RPMI7951 (cell line): ENCODE measurements at regions not wholly inside any gene's neighbourhood (a gene's known extent, or its start where the extent isn't known, plus 50 kb on each side); places are given as distances from the start of the nearest gene placed in this dataset.
"Not testable (repeated sequence)": the region's sequence is repeated elsewhere in the genome, so short reads cannot be mapped to it uniquely, and the experiment has no call there.

ENCODE experiments used
- DNase-seq: peaks from one replicate; pipeline ENCODE4 v3.0.0-alpha.2; 2012; ENCODE audit warnings: low read depth

DNA sequence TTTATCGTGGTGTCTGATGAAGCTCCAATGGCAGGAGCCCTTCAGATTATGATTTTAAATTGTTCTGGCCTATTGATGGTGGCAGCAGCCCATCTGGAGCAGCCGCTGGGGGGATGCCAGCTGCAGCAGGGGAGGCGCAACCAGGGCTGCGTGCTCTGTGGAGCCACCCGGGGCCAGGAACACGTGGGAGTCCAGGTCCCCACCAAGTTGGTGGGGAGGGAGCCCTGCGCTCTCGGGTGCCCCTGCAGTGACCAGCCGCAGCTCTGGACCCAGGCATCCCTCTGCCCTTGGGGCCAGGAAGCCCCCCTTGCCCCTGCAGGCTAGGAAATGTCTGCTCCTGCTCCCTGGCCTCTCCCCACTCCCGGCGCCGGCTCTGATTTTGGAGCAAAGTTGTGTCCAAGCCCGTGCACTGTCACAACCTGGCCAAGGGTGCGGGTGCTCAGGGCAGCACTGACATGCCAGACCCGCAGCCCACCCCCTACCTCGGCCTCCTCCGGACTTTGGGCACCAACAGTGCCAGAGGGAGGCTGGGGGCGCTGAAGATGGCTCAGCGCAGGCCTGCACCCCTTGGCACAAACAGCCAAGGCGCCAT lies 147.2 kb upstream of the ADO start:
- DNase-seq: no peak

DNA sequence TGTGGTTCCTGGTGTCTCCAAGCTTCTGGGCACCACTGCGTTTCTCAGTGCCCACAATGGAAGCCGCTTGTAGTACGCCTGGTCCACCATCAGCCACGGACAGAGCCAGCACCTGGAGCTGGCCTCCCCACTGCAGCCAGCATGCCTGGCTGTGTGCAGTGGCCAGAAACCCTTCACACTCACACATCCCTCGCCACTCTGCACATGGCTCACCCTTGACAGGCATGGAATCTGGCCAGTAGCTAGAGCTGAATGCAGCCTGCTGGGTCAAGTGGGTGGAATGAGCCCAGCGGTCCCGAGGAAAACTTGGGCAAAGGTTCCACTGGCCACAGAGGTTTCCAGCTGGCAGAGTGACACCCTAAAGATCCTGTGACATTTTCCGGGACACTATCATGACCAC lies 146.0 kb upstream of the ADO start:
- no peak for DNase-seq

DNA sequence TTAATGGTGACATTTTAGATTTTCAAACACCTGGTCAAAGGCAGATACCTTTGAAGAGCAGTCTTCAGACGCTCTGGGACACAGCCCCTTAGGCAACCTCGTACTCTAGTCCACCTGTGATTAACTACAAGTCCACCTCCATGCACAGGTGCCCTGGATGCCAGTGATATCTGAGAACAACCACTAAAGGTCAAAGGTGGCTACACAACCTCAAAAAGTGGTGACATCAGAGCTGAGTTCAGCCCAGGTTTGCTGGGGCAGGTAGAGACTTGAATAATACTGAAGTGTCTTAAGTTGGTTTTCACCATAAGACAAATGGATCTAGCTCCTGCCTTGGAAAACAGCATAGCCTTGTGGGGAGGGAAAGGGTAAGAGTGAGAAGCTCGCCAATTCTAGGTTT lies 143.4 kb upstream of the ADO start:
- DNase-seq: no peak

DNA sequence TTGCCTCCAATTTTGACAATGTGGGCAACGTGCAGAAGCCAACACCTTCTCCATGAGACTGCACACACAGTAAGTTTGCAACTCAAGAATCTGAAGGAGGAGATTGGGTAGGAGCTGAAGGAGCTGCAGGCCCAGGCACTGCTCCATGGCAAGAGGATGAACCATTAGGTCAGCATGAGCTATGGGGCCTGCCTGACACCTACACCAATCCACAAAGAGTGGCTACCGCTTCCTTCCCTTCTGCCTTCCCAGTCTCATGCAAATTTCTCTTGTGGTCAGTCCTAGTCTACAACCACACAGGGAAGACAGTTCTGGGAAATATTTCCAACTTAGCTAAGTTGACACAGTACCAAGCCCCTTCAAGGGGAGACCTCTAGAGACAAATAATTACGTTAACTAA lies 142.0 kb upstream of the ADO start:
- no peak for DNase-seq

DNA sequence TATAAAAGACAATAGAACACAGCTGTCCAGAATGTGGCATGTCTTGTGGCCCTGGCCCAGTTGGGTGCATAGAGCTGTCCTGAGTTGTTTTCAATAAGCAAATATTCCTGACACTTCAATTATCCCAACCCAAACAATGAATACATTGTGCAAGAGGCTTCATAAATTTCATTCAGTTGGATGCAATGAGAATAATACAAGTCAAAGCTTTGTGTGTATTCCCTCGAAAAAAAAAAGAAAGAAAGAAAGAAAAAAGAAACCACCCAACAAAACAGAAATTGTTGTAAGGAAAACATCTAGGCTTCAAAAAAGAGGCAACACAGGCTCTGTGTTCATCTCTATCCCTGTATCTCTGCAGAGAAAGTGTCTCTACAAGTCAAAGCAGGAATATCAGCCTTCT lies 138.7 kb upstream of the ADO start:
- peak; percentile 8 for DNase-seq

DNA sequence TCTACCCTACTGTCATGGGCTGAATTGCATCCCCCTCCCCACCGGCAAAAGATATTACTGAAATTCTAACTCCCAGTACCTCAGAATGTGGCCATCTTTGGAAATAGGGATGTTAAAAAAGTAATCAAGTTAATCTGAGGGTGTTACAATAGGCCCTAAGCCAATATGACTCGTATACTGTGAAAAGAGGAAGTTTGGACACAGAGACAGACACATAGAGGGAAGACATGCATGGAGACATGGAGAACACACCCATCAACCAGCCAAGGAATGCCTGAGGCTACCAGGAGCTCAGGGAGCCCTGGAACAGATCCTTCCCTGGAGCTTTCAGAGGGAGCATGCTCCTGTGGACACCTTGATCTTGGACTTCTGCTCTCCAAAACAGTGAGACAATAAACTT lies 138.2 kb upstream of the ADO start:
- DNase-seq: peak; percentile 16

DNA sequence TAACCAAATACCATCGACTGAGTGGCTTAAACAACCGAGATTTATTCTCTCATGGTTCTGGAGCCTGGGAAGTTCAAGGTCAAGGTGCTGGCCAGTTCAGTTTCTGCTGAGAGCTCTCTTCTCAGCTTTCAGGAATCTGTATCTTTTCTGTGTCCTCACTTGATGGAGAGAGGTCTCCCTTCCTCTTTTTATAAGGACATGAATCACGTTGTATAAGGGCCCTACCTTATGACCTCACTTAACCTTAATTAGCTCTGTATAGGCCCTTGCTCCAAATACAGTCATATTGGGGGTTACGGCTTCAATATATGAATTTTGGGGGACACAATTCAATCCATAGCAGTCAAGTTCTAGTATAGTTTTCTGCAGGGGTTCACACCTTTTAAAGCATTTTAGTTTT lies 135.2 kb upstream of the ADO start:
- no peak for DNase-seq

DNA sequence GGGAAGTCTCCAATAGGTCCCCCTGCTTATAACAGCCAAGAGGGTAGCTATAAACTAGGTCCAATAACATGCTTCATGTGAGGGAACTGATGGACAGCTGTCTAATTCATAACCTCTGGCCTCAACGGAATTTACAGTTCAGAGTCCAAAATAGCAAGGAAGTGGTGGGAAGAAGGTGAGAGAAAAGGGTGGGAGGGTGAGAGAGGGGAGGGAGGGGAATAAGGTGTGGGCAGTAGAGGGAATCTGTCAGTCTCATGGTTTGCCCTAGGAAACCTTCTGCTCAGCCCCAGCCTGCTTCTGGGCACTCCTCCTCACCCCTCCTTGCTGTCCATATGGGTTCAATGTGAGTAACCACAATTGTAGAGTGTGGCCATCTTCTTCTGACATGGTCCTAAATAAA lies 133.4 kb upstream of the ADO start:
- no peak for DNase-seq

DNA sequence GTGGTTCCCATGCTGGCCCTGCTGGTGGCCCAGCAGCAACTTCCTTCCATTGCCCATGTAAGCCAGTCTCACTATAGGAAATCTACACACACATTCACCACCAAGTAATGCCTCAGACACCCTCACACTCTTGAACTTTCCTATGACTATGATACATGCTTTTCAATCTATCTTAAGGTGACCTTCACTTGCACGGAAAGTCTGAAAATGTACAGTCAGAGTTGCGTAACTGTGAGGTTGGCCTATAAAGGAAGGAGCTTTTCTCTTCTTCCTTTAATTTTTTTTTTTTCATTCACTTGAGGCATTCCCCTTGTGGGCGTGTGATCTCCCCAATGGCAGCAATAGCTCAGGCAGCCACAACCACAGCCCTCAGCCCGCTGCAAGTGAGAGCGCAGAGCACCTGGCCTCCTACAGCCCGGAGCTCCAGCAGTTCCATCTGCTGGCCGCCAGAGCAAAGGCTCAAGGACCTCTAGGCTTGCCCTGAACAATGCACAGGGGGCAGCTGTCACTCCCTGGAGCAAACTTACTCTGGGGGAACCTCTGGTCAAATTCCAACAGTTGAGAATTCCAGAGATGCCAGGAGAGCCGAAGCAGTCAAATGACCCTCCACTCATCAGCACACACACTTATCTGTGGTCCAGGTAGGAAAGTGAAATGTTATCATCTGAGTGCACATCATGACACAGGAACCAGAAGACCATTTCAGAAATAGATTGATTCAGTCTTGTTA lies 123.1 kb upstream of the ADO start:
- DNase-seq: peak; percentile 73

DNA sequence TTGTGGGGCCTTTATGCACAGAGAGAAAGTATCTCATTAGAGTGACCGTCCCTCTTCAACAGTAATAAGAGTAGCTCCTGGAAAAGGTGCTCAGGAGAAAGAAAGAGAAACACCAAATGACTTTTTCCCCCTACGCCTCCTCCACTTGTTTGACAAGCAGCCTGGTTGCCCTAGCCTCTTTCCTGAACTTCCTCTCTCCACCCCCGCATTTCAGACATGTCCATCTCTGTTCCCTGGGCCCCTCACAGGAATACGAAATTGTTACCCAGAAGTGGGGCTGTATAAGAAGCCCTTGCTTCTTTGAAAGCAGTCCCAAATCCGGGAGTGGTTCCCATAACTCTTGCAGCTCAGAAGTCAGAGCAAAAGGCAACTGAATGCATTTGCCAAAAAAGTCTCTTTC lies 119.6 kb upstream of the ADO start:
- no peak for DNase-seq

DNA sequence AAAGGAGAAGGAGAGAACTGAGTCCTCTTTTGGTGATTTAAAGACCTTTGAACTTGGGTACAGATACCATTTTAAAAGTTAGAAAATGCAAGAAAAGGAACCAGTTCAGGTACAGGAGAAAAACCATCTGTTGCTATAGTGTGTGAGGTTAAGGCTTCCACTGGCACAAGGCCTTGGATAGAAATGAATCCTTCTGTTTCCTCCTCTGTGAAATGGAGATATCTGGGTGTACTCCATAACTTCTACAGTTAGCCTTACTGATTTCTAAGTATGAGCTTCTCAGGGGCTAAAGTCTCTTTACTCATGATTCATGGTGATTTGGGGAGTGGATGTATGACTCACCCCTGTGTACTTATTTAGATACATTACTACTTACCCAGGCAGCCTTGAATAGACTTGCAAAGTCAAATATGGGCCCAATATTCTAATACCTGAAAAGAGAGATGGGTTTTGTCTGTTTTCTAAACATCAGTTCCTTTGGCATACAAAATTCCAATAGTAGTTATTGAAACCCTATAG lies 117.2 kb upstream of the ADO start:
- DNase-seq: peak; percentile 73

DNA sequence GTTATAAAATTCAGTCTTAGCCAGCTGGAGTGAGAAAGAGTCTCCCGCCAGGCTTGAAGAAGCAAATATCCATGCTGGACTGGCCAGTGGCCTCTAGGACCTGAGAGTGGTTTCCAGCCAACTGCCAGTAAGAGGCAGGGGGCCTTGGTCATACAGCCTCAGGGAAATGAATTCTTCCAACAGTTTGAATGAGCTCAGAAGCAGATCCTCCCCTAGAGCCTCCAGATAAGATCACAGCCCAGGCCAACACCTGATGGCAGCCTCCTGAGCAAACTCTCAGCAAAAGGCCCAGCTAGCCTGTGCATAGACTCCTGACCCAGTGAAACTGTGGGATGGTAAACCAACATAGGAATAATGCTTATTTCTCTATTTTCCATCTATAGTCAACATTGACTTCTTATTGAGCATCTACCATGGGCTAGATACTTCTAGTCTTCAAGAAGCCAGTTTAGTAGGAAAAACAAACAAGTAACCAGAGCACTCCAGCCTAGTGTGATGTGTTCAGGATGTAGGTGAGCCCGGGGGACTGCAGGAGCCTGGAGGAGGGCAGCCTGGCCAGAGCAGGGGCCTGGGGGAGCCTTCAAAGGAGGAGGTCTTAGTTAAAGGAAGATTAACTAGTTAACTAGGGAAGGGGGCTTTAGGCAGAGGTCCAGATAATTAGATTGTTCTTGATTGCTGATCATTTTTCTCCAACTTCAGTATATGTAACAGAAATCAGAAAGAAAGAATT lies 115.4 kb upstream of the ADO start:
- peak; percentile 9 for DNase-seq

DNA sequence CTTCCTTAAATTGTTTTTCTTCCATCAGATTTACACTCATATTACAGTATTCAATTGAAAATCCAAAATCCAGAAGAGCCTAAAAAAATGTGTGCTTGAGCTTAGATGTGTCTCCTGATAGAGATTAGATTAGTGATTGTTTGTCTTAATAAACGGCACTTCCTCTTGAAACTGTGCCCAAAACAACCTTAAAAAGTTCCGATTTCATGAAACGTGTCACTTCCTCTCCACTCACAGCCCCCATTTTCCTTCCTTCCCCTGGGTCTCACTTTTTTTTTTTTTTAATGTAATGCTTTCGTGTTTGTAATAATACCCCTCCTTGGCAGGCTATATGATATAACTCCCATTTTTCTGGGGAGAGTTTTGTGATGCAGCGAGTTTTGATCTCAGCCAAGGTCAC lies 114.8 kb upstream of the ADO start:
- no peak for DNase-seq

DNA sequence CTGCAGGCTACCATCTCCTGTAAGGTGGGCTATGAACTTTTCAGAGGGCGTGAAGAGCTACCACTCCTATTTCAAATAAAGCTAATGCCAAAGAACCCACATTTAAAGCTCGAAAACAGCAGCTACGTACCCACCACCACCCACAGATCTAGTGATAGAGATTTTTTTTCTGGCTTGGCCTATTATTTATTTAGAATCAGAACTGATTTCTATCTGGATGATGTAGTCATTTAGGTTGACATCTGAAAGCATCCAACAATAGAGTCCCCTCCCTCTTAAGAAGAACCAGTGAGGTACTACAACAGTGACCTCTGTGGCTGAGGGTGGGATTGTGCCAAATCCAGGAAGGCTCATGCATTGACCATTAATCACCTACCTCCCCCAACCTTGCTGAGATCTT lies 113.8 kb upstream of the ADO start:
- no peak for DNase-seq

DNA sequence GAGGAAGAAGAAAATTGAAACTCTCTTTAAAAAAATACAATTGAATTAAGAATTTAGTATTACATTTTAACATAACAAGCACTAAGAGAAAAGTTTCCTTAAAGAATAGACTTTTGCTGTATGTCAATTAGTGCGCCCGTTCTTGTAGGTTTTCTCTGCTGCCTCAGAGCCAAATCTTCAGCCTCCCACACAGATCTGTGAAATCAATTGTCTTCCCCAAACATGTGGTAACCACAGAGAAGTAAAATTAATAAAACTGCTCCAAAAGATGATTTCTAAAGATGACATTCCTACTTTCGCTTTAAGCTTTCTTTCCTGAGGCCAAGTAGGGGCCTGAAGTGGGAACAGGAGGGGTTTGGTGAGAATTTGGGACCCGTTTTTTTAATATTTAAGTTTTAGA lies 113.2 kb upstream of the ADO start:
- DNase-seq: no peak

DNA sequence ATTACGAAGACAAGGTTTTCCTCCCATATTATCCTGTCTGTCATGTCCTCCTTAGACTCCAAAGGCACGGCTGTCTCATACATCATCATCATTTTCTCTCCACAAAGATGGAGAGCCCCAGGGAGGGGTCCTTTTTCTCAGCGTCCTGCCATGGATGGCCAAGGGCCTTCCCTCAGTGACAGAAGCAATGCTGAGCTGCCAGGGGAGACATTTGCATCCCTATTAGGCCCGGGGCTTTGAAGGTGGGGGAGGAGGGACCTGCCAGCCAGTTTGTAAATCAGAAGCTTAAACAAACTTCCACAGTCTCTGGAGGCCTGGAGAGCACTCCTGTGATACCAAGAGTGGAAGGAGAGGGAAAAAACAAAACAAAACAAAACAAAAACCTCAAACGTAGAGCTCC lies 112.4 kb upstream of the ADO start:
- DNase-seq: no peak

DNA sequence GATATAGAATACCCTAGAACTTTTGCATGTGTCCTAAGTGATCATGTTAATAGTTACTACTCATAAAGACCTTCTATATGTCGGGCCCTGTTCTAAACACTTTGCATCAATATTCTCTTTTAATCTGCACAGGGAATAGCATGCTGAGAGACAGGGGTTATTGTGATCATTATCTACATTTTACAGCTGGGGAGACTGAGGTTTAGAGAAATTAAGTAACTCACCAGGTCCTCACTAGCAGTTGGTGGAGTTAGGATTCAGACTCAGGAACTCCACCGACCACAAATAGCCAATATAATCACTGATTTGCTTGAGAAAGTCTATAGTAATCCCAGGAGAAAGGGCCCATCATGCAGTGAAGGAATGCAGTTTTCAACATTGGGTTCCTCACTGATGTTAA lies 111.2 kb upstream of the ADO start:
- no peak for DNase-seq

DNA sequence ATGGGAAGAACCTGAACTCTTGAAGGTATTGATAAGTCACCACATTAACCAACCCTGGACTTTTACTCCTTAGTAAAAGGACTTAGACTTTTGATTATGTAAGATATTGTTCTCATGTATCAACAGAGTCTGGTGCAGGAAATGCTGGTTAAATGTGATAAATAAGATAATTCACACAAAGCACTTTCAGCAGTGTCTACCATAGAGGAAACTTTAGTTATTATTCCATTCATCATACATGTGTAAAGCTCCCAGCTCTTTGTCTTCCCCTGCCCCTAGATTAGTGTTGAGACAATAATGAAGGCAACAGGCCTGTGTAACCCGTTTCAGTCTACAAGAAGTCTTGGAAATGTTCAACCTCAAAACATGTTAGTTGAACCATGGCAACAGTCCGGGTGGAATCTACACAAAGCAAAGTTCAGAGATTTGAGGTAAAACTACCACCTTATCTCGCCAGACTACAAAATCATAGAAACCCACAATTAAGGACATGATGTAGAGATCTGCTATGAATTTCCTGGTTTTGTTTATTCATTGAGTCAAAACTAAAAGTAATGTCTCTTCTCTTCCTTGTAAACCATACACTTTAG lies 109.9 kb upstream of the ADO start:
- DNase-seq: no peak

DNA sequence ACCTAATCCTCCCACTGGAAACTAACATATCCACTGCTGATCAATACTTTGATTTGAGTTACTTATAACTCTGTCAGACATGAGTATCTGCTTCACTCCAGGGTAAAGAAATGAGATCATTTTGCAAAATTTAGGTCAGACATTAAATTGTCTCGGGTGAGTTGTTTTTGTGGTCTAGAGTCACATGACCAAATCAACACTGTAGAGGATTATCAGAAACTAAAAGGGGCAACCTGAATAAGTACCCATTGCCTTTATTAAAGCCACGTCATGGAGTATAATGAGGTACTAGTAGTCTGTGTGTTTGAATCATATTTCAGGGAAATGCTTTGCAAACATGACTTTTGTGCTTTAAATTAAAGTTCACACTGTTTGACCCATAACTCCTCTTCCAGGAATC lies 107.7 kb upstream of the ADO start:
- DNase-seq: no peak

DNA sequence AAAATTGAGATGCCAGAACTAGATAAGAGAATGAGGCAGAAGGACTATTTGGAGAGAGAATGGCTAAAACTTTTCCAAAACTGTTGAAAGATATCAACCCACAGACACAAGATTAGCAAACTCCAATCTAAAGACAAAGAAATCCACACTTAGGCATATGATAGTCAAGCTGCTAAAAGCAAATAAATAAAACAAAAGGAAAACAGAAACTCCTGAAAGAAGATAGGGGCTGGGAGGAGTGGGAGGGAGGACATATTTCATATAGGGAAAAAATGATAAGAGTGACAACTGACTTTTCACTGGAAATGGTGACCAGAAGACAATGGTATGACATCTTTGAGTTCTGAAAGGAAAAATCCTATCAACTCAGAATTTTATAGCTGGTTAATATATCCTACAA lies 105.4 kb upstream of the ADO start:
- no peak for DNase-seq

DNA sequence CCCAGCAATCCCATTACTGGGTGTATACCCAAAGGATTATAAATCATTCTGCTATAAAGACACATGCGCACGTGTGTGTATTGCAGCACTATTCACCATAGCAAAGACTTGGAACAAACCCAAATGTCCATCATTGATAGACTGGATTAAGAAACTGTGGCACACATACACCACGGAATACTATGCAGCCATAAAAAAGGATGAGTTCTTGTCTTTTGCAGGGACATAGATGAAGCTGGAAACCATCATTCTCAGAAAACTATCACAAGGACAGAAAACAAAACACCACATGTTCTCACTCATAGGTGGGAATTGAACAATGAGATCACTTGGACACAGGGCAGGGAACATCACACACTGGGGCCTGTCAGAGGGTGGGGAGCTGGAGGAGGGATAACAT lies 100.4 kb upstream of the ADO start:
- not testable (repeated sequence) for DNase-seq

DNA sequence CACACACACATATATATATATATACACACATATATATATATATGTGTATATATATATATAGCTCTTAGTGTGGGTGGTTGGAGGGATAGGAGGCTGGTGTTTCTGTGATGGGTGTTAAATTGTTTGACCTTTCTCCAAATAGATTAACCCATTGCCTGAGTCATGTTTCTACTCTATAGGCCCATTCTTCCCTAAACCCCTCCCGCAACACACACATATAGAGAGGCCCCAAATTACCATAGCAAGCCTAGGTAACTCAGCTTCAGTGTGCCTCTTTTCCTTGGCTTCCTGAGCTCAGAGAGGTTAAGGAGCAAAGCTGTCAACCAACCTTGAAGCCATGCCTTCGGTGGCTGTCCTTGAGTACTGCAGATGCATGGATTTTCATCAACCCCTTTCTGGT lies 98.7 kb upstream of the ADO start:
- DNase-seq: no peak

DNA sequence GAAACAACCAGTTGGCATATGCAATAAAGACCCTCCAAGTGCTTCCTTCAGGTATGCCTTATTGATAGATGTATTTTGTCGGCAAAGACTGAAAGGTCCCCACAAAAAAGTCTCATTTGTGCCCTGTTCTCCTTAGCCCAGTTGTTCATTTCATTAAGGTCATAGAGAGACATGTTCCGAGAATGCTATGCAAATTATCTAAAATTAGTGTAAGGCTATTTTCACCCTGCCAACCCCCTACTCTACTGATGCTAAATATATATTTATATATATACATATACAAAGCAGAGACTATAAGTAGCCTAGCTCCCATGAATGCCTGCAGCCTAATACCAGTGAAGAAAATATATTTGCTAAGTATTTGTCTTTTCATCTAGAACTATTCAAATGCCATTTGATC lies 96.7 kb upstream of the ADO start:
- no peak for DNase-seq
